Neural cell (in vitro differentiated cells): ENCODE measurements at regions not wholly inside any gene's neighbourhood (a gene's known extent, or its start where the extent isn't known, plus 50 kb on each side); places are given as distances from the start of the nearest gene placed in this dataset.

Source experiments
- H2AFZ ChIP-seq: fragments of 200-600, 300-800 bp; sonication (generic), shearing (Covaris generic); 2 replicates; pipeline ENCODE4 v1.6.0; 2014; ENCODE audit warnings: low read depth, mild to moderate bottlenecking, antibody characterized with exemption, low read length, moderate library complexity
- H3F3A ChIP-seq: fragments of 200-600 bp; shearing (Covaris generic); 2 replicates; pipeline ENCODE4 v1.6.1; 2016; ENCODE audit warnings: mild to moderate bottlenecking, moderate library complexity, mixed read lengths, antibody characterized with exemption, low read length; ENCODE audit not compliant: insufficient read depth, poor library complexity, severe bottlenecking
- H3K27ac ChIP-seq: fragments of 200-600, 300-800 bp; sonication (generic), shearing (Covaris generic); 2 replicates; pipeline ENCODE4 v1.5.1; 2014; ENCODE audit warnings: mild to moderate bottlenecking, low read length, moderate library complexity
- H3K27me3 ChIP-seq: fragments of 300-800, 200-600 bp; sonication (generic), shearing (Covaris generic); 2 replicates; pipeline ENCODE4 v1.6.0; 2014; ENCODE audit warnings: mild to moderate bottlenecking, low read depth, low read length, moderate library complexity; ENCODE audit not compliant: insufficient read depth
- H3K36me3 ChIP-seq: fragments of 300-800, 200-600 bp; sonication (generic), shearing (Covaris generic); 2 replicates; pipeline ENCODE4 v1.5.1; 2014; ENCODE audit warnings: mild to moderate bottlenecking, antibody characterized with exemption, low read length, moderate library complexity; ENCODE audit not compliant: insufficient read depth
- H3K4me2 ChIP-seq: fragments of 300-800, 200-600 bp; sonication (generic), shearing (Covaris generic); 2 replicates; pipeline ENCODE4 v1.6.0; 2014; ENCODE audit warnings: mild to moderate bottlenecking, low read length
- H3K4me3 ChIP-seq: fragments of 300-800, 200-600 bp; sonication (generic), shearing (Covaris generic); 2 replicates; pipeline ENCODE4 v1.5.1; 2014; ENCODE audit warnings: mild to moderate bottlenecking, low read length, moderate library complexity
- H3K79me2 ChIP-seq: fragments of 200-600 bp; shearing (Covaris generic); replicated peaks from 2 replicates; pipeline ENCODE4 v1.6.0; 2014; ENCODE audit warnings: mild to moderate bottlenecking, low read length, moderate library complexity; ENCODE audit not compliant: insufficient read depth
- H3K9ac ChIP-seq: fragments of 300-800, 200-600 bp; sonication (generic), shearing (Covaris generic); 2 replicates; pipeline ENCODE4 v1.6.1; 2016; ENCODE audit warnings: mild to moderate bottlenecking, low read length, mixed read lengths
- H3K9me2 ChIP-seq: fragments of 200-600 bp; shearing (Covaris generic); 2 replicates; pipeline ENCODE4 v1.6.1; 2016; ENCODE audit warnings: mild to moderate bottlenecking, low read length, mixed read lengths; ENCODE audit not compliant: insufficient read depth
- H3K9me3 ChIP-seq: fragments of 200-600, 300-800 bp; sonication (generic), shearing (Covaris generic); 2 replicates; pipeline ENCODE4 v1.6.1; 2016; ENCODE audit warnings: mild to moderate bottlenecking, mixed run types, low read length, moderate library complexity, mixed read lengths
- H4K20me1 ChIP-seq: fragments of 200-600 bp; shearing (Covaris generic); 2 replicates; pipeline ENCODE4 v1.6.1; 2016; ENCODE audit warnings: mild to moderate bottlenecking, mixed run types; ENCODE audit not compliant: insufficient read depth
- EP300 ChIP-seq: fragments of 450-650 bp; conservative IDR thresholded peaks from 2 replicates; pipeline ENCODE4 v1.6.1; 2014; ENCODE audit warnings: antibody characterized with exemption, mild to moderate bottlenecking, moderate library complexity; ENCODE audit not compliant: poor library complexity, severe bottlenecking
- EZH2 ChIP-seq: fragments of 200-600, 300-800 bp; shearing (Covaris generic), sonication (generic); IDR thresholded peaks from 2 replicates; pipeline ENCODE4 v1.6.1; 2014; ENCODE audit warnings: antibody characterized with exemption, low read length, borderline replicate concordance, mild to moderate bottlenecking; ENCODE audit not compliant: insufficient read depth, poor library complexity, severe bottlenecking
- MXI1 ChIP-seq: fragments of 450-650 bp; conservative IDR thresholded peaks from 2 replicates; pipeline ENCODE4 v1.6.1; 2014; ENCODE audit warnings: antibody characterized with exemption, mild to moderate bottlenecking; ENCODE audit not compliant: poor library complexity, severe bottlenecking
- POLR2AphosphoS5 ChIP-seq: IDR thresholded peaks from 2 replicates; pipeline ENCODE4 v1.6.1; 2012
- RAD21 ChIP-seq: fragments of 450-650 bp; conservative IDR thresholded peaks from 2 replicates; pipeline ENCODE4 v1.6.1; 2014; ENCODE audit warnings: antibody characterized with exemption, mild to moderate bottlenecking, moderate library complexity
- REST ChIP-seq: IDR thresholded peaks from 2 replicates; pipeline ENCODE4 v1.6.1; 2012; ENCODE audit warnings: borderline replicate concordance
- SMC3 ChIP-seq: fragments of 450-650 bp; conservative IDR thresholded peaks from 2 replicates; pipeline ENCODE4 v1.6.1; 2014; ENCODE audit warnings: antibody characterized with exemption, mild to moderate bottlenecking, moderate library complexity; ENCODE audit not compliant: poor library complexity
- TAF1 ChIP-seq: IDR thresholded peaks from 2 replicates; pipeline ENCODE4 v1.6.1; 2012; ENCODE audit warnings: low read depth
- TF ChIP-seq, protein P1 (sequence below): fragments of 450-650 bp; IDR thresholded peaks from 2 replicates; pipeline ENCODE4 v1.5.1; 2014; ENCODE audit warnings: antibody characterized with exemption, mild to moderate bottlenecking, moderate library complexity; ENCODE audit not compliant: poor library complexity, severe bottlenecking

DNA sequence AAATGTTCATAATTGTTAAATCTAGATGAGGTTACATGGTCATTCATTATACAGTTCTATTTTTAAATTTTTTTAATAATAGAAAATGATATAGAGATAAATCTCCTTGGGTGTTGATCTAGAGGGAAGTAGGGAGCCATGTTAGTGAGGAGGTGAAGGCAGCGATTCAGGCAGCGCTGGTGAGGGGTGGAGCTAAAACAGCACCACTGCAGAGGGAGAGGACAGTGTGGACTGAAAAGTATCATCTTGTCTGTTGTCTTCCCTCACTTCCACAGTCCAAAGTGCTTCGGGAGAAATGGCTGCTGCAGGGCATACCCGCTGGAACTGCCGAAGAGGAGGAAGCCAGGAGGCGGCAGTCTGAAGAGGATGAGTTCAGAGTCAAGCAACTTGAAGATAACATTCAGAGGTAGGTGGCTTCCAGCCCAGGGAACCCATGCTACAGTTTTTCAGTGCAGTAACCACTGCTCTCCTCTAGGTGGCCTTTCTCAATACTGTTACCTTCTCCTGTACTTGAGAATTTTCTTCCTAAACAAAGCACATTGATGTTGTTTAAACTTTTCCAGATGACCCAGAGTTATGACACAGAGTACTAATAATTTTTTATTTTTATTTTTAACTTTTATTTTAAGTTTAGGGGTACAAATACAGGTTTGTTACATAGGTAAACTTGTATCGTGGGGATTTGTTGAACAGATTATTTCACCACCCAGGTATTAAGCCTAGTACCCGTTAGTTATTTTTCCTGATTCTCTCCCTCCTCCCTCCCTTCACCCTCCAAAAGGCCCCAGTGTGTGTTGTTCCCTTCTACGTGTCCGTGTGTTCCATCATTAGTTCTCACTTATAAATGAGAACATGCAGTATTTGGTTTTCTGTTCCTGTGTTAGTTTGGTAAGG, 100.5 kb downstream of the PALM2AKAP2 start:
- Histone ChIP-seq H3K9ac (no peak overlapping the region), H3K36me3 (no peaks in the 10 kb centered on the region), H3K9me3 (no peaks in the 10 kb centered on the region), H3K27ac (no peak overlapping the region), H4K20me1 (no peaks in the 10 kb centered on the region), H3K9me2 (no peaks in the 10 kb centered on the region), H3K4me2 (no peak overlapping the region), H3K4me3 (no peak overlapping the region), H3K79me2 (no peaks in the 10 kb centered on the region), H3K27me3 (no peaks in the 10 kb centered on the region), H3F3A (no peaks in the 10 kb centered on the region), H2AFZ (no peak overlapping the region)
- TF ChIP-seq EZH2 (no peak), MXI1 (no peak), POLR2AphosphoS5 (no peak), EP300 (no peak), TAF1 (no peak), RAD21 (no peak), REST (no peak), SMC3 (no peak)
- TF ChIP-seq, protein P1, sequence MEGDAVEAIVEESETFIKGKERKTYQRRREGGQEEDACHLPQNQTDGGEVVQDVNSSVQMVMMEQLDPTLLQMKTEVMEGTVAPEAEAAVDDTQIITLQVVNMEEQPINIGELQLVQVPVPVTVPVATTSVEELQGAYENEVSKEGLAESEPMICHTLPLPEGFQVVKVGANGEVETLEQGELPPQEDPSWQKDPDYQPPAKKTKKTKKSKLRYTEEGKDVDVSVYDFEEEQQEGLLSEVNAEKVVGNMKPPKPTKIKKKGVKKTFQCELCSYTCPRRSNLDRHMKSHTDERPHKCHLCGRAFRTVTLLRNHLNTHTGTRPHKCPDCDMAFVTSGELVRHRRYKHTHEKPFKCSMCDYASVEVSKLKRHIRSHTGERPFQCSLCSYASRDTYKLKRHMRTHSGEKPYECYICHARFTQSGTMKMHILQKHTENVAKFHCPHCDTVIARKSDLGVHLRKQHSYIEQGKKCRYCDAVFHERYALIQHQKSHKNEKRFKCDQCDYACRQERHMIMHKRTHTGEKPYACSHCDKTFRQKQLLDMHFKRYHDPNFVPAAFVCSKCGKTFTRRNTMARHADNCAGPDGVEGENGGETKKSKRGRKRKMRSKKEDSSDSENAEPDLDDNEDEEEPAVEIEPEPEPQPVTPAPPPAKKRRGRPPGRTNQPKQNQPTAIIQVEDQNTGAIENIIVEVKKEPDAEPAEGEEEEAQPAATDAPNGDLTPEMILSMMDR = no peak

DNA sequence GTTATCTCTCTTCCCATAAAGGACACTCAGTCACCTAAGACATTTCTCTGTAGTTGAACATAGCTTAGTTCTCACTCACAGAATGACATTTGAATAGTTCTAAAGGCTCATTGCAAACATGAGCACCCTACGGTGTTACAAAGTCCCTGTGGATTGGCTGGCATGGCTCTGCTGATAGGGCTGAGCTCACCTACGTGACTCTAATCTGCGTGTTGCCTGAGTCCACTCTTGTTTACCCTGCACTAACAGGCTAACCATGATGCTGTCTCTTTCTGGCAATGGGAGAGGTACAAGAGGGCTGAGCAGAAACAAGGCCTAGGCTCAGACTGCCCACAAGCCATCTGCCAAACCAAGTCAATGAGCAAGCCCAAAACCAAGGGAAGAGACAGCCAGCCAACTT, 103.6 kb downstream of the PALM2AKAP2 start:
- no peaks in the 10 kb centered on the region for H3K27me3 ChIP-seq
- no peak overlapping the region for H3K4me3 ChIP-seq
- H3F3A ChIP-seq = no peaks in the 10 kb centered on the region
- no peak for TF ChIP-seq TAF1
- no peak for TF ChIP-seq REST
- TF ChIP-seq, protein P1 = no peak
- no peak for TF ChIP-seq EZH2
- no peak for TF ChIP-seq SMC3
- no peak for TF ChIP-seq MXI1
- no peak for TF ChIP-seq RAD21
- TF ChIP-seq POLR2AphosphoS5 = no peak
- no peak for TF ChIP-seq EP300
- no peak overlapping the region for H2AFZ ChIP-seq
- no peak overlapping the region for H3K4me2 ChIP-seq
- H3K9ac ChIP-seq = no peak overlapping the region
- H4K20me1 ChIP-seq = no peaks in the 10 kb centered on the region
- H3K27ac ChIP-seq = no peak overlapping the region
- no peaks in the 10 kb centered on the region for H3K9me3 ChIP-seq
- no peaks in the 10 kb centered on the region for H3K36me3 ChIP-seq
- H3K9me2 ChIP-seq = no peaks in the 10 kb centered on the region
- no peaks in the 10 kb centered on the region for H3K79me2 ChIP-seq
